Cardiac septum (tissue), 1 donor: ENCODE measurements at regions not wholly inside any gene's neighbourhood (a gene's known extent, or its start where the extent isn't known, plus 50 kb on each side); places are given as distances from the start of the nearest gene placed in this dataset.
"Not testable (repeated sequence)": the region's sequence is repeated elsewhere in the genome, so short reads cannot be mapped to it uniquely, and the experiment has no call there.

ENCODE experiments used
- DNase-seq: peaks from one replicate; pipeline ENCODE4 v3.0.0-alpha.2; 2020; ENCODE audit warnings: low spot score
- intact Hi-C: fragments of 100-400 bp; cut with DNase I; formaldehyde crosslinking; loops from one replicate; pipeline ENCODE4 v1.14.0; 2022
- donor health status: DM: no; HTN: no; CAD: no.

DNA sequence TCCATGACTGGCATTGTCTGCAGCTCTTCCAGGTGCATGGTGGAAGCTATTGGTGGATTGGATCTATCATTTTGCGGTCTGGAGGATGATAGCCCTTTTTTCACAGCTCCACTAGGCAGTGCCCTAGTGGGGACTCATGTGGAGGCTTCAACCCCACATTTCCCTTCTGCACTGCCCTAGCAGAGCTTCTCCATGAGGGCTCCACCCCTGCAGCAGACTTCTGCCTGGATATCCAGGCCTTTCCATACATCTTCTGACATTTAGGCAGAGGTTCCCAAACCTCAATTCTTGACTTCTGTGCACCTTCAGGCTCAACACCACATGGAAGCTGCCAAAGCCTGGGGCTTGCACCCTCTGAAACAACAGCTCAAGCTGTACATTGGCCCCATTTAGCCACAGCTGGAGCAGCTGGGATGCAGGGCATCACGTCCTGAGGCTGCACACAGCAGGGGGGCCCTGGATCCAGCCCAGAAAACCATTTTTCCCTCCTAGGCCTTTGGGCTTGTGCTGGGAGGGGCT lies 800.2 kb upstream of the MIR17HG start:
- intact Hi-C loops: no loop called here
- DNase-seq: no peak

DNA sequence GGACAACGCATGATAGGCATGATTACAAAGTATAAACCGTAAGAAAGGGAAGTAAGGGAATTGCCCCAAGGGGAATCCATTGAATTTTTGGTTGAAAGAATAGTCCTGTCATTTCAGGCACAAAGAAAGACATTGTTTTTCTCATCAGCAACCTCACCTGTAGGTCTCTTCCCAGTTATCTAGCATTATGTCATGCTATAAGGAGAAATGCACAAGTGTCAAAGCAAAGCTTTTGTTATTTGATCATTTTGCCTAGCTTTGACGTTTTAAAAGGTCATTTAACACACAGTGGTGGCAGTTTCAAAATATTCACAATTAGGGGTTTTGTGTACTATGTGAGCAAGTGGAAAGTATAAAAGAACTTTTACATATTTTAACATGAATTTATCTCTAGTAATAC lies 796.2 kb upstream of the MIR17HG start:
- no peak for DNase-seq
- intact Hi-C loops: no loop called here

DNA sequence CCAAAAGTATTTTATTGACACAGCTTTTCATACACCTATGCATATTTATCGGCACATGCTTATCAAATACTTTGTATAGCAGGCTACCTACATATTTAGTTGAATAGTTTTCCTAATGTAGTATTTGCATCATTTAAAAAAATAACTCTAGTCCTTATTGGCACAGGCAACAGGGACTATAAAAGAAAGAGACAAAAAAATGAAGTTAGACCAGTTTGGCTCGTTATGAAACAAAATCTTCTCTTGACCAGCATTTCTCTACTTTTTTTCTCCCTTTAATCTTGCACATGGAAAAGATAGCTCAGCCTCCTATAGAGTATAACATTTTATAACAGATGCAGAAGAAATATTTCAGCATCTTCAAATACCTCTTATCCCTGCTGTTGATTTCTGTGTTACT lies 794.8 kb upstream of the MIR17HG start:
- DNase-seq: no peak
- intact Hi-C loops: no loop called here

DNA sequence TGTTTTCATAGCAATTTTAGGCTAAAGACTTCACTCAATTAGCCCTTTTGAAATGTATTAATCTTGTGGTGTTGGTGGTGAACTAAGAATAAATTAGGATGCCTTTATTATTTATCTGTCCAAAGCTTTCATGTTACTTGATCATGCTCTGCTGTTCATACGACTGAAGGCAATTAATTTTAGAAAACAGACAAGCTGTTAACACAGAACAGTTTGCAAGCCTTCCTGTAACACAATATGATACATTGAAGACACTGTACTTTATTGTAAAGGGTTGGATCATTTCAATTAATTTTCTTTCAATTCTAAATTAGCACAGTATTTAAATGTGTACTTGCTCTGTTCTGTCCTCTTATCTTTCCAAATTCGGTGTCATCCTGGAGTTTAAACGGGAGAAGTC lies 794.3 kb upstream of the MIR17HG start:
- intact Hi-C loops: no loop called here

DNA sequence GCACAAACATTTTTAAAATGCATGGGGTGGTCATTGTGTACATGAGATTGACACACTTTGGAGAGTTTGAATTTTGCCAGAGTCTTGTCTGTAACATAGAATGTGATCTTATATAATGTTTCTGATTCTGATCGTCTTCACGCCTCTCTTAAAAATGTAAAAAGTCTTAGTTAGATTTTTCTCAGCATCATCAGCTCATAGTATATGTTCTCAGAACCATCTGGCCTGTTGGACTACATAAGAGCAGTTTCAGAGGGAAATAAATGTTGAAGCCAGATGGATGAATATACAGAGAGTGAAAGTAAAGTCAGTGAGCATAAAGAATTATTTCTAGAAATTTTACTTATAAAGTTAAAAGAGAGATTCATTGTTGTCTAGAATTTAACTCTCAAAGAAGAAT lies 789.9 kb upstream of the MIR17HG start:
- no peak for DNase-seq
- intact Hi-C loops: no loop called here

More for the DNA sequence above, 794.3 kb upstream of the MIR17HG start:
- no peak for DNase-seq

- no peak for DNase-seq
- intact Hi-C loops: no loop called here
Measured at GRCh38 chr13:90562443-90562842, 785.0 kb upstream of the MIR17HG start.

DNA sequence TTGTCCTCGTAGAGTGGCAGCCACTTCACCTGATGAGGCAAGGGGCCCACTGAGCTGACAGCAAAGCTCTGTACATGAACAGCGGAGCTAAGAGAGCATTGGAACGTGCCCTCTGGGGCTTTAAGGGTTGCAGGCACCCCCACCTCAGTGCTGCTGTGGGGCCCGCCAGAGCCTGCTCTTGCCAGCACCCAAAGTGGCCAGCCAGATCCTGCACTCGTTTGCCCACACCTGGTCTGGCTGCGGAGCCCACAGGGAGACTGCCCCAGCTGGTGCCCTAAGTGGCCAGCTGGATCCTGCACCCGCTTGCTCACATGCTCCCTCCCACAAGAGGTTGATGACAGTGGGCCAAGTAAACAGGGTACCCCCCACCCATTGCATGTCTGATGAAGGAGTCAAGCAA lies 783.4 kb upstream of the MIR17HG start:
- no peak for DNase-seq
- intact Hi-C loops: no loop called here

DNA sequence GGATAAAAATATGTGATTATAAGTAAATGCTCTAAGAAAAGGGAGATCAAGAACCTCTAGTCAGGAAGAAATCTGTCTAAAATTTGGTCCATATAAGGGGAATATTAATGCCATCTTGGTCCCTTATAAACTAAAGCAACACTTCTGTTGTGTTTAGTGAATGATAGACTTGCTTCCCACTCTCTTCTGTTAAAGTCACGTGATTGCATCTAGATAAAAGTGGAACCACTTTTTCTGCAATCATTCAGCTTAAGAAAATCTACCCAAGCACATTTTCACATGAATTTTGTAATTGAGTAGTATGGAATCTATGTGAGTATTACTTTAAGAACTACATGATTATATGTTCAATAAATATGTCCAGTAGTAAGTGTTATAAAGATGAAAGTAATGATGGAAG lies 782.9 kb upstream of the MIR17HG start:
- intact Hi-C loops: no loop called here

GRCh38 chr13:90565985-90566713 lies 781.3 kb upstream of the MIR17HG start:
- no peak for DNase-seq
- intact Hi-C loops: no loop called here

More for the DNA sequence above, 782.9 kb upstream of the MIR17HG start:
- no peak for DNase-seq

DNA sequence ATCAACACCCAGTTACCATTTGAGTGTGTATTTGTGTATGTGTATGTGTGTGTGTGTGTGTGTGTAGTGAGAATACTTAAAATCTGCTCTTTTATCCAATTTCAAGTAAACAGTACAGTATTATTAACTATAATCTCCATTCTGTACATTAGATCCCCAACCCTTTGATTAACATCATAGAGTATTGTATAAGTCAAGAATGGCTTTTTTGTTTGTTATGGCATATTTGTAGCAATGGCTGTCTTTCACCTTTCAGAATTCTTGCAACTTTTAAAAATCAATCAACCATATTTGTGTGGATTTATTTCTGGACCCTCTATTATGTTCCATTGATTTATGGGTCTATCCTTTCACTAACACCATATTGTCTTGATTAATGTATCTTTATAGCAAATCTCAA lies 779.3 kb upstream of the MIR17HG start:
- DNase-seq: no peak
- intact Hi-C loops: no loop called here

GRCh38 chr13:90576067-90576466 lies 771.4 kb upstream of the MIR17HG start:
- no peak for DNase-seq
- intact Hi-C loops: no loop called here

GRCh38 chr13:90577726-90578125 lies 769.8 kb upstream of the MIR17HG start:
- intact Hi-C loops: no loop called here
- no peak for DNase-seq

- DNase-seq: no peak
- intact Hi-C loops: no loop called here
Measured at GRCh38 chr13:90585392-90585791, 762.1 kb upstream of the MIR17HG start.

- DNase-seq: no peak
- intact Hi-C loops: no loop called here
Measured at GRCh38 chr13:90591260-90591926, 756.1 kb upstream of the MIR17HG start.

DNA sequence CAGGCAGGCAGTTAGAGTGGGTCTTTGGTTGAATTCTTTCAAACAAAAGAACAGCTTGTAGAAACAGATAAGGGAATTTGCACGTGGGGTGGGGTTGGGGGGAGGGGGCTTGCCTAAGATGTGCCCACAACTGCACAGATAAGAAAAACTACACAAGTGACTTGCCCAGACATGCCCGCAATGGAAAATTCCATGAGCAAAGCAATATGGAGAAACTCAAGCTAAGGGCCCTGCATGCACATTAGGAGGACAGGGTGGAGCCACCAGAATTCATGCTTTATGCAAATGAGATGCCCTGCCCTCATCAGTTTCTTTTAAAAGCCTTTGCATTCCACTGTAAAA lies 755.6 kb upstream of the MIR17HG start:
- DNase-seq: no peak
- intact Hi-C loops: no loop called here

- no peak for DNase-seq
- intact Hi-C loops: no loop called here
Measured at GRCh38 chr13:90592943-90593342, 754.5 kb upstream of the MIR17HG start.

- no peak for DNase-seq
- intact Hi-C loops: no loop called here
Measured at GRCh38 chr13:90594681-90595080, 752.8 kb upstream of the MIR17HG start.

- DNase-seq: no peak
- intact Hi-C loops: no loop called here
Measured at GRCh38 chr13:90605664-90606063, 741.8 kb upstream of the MIR17HG start.

- intact Hi-C loops, DNase-seq: not testable (repeated sequence)
Measured at GRCh38 chr13:90606921-90607320, 740.6 kb upstream of the MIR17HG start.

- no peak for DNase-seq
- intact Hi-C loops: no loop called here
Measured at GRCh38 chr13:90612391-90612790, 735.1 kb upstream of the MIR17HG start.

DNA sequence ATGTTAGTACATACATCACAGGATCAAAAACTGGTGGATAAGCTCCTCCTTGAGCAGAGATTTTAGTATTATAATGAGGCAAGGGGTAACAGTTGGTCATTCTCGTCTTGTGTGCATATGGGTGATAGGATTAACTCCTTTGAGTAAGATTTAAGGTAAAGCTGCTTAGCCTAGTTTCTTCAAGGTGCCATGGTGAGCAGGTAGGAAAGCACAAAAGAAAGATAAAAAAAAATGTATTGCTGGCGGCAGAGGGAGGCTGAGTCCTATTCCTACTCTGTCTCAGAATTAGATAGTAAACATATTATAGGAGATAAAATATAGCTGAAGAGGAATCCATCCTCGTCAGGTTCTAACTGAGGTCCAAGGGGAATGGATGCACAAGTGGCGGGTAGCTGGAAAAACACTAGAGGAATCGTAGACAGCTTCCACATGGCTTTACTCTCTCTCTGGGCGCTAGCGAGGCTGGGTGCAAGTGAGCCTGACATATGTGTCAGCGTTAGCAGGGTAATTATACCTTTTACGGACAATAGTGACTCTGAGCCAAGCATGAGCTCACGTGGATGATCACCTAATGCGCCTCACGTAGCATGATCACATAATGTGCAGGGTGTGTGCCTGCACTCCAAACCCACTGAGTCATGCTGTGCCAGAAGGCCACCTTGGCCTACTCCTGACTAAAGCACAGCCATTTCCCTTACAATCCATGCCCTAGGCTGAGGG lies 734.3 kb upstream of the MIR17HG start:
- no peak for DNase-seq
- intact Hi-C loops: no loop called here
